NT2/D1 (cell line): ENCODE measurements at regions not wholly inside any gene's neighbourhood (a gene's known extent, or its start where the extent isn't known, plus 50 kb on each side); places are given as distances from the start of the nearest gene placed in this dataset.

Source experiments
- SUZ12 ChIP-seq: IDR thresholded peaks from 2 replicates; pipeline ENCODE4 v1.6.1; 2011; ENCODE audit not compliant: insufficient read length, insufficient read depth; ENCODE audit errors: extremely low read depth
- YY1 ChIP-seq: IDR thresholded peaks from 2 replicates; pipeline ENCODE4 v1.6.1; 2011; ENCODE audit not compliant: insufficient read length, insufficient read depth

GRCh38 chr7:50862302-50862701 is 79.6 kb upstream of the GRB10 start:
- TF ChIP-seq SUZ12 (no peak), YY1 (no peak)
